Esophagus squamous epithelium (tissue), 4 donors: ENCODE measurements at regions not wholly inside any gene's neighbourhood (a gene's known extent, or its start where the extent isn't known, plus 50 kb on each side); places are given as distances from the start of the nearest gene placed in this dataset.

Experiments
- CTCF ChIP-seq, 6 experiments: fragments of 450-650 bp in 4 of 6; fragments of 200-600 bp in 2 of 6; sonication (generic) in 2 of 6; IDR thresholded peaks; one replicate each; pipeline ENCODE4 v1.5.1; 2016 to 2019; ENCODE audit warnings: antibody characterized with exemption in 6 of 6, mild to moderate bottlenecking in 4 of 6, moderate library complexity in 4 of 6
- POLR2A ChIP-seq, 4 donors: fragments of 450-650 bp; IDR thresholded peaks; one replicate each; pipeline ENCODE4 v1.6.1; 2017; ENCODE audit warnings: antibody characterized with exemption in 4 of 4, mild to moderate bottlenecking in 4 of 4, moderate library complexity in 3 of 4

GRCh38 chr3:124401843-124402242 lies 328.4 kb upstream of the UMPS start:
- no peak for TF ChIP-seq CTCF (IDR thresholded peaks at IDR 0.05)
- no peak for TF ChIP-seq POLR2A (IDR thresholded peaks at IDR 0.05)
